Activated CD8-positive, alpha-beta memory T cell treated with anti-CD3 and anti-CD28 coated beads, Interleukin-2, amount 50 U/mL, for 24 hours (primary cell): ENCODE measurements at regions not wholly inside any gene's neighbourhood (a gene's known extent, or its start where the extent isn't known, plus 50 kb on each side); places are given as distances from the start of the nearest gene placed in this dataset.
"Not testable (repeated sequence)": the region's sequence is repeated elsewhere in the genome, so short reads cannot be mapped to it uniquely, and the experiment has no call there.

ENCODE experiments used
- DNase-seq: peaks from one replicate; pipeline ENCODE4 v3.0.0-alpha.2; 2020; ENCODE audit errors: extremely low read depth

- DNase-seq: no peak
Measured at GRCh38 chr7:155395176-155395797, 62.6 kb upstream of the EN2 start.

- no peak for DNase-seq
Measured at GRCh38 chr7:155396661-155397060, 61.3 kb upstream of the EN2 start.

GRCh38 chr7:155397758-155398714 is 59.9 kb upstream of the EN2 start:
- not testable (repeated sequence) for DNase-seq

- DNase-seq: no peak
Measured at GRCh38 chr7:155398944-155399343, 59.0 kb upstream of the EN2 start.

- no peak for DNase-seq
Measured at GRCh38 chr7:155399577-155399976, 58.4 kb upstream of the EN2 start.

- DNase-seq: no peak
Measured at GRCh38 chr7:155401231-155401630, 56.7 kb upstream of the EN2 start.

GRCh38 chr7:155401884-155402283 is 56.0 kb upstream of the EN2 start:
- DNase-seq: no peak

- DNase-seq: no peak
Measured at GRCh38 chr7:155402941-155403340, 55.0 kb upstream of the EN2 start.

GRCh38 chr7:155404976-155405375 is 53.0 kb upstream of the EN2 start:
- DNase-seq: no peak

- no peak for DNase-seq
Measured at GRCh38 chr7:155405399-155406318, 52.3 kb upstream of the EN2 start.

GRCh38 chr7:155407799-155408198 is 50.1 kb upstream of the EN2 start:
- no peak for DNase-seq
